NT2/D1 (cell line): ENCODE measurements at regions not wholly inside any gene's neighbourhood (a gene's known extent, or its start where the extent isn't known, plus 50 kb on each side); places are given as distances from the start of the nearest gene placed in this dataset.

Experiments used
- YY1 ChIP-seq: IDR thresholded peaks from 2 replicates; pipeline ENCODE4 v1.6.1; 2011; ENCODE audit not compliant: insufficient read length, insufficient read depth
- ZNF274 ChIP-seq: IDR thresholded peaks from 2 replicates; pipeline ENCODE4 v1.6.1; 2011; ENCODE audit warnings: mild to moderate bottlenecking, low read depth, low read length

GRCh38 chrX:13933851-13934250 is 95.8 kb downstream of the GEMIN8 start:
- TF ChIP-seq ZNF274 (no peak), YY1 (no peak)
